ENCODE measurements at regions not wholly inside any gene's neighbourhood (a gene's known extent, or its start where the extent isn't known, plus 50 kb on each side); places are given as distances from the start of the nearest gene placed in this dataset.

GRCh38 chr9:26677965-26678706, 214.5 kb downstream of the CAAP1 start:
- intact Hi-C loops (cut with DNase I), result no loop called here
- WGBS, 2 donors, result 33 to 34% methylated on average over 4 of the region's 4 CpGs
- ATAC-seq (no peak), DNase-seq (no peak)
- Histone ChIP-seq H3K4me1 (no peaks in the 10 kb centered on the region), H3K9me3 (no peaks in the 10 kb centered on the region), H3K4me3 (no peak overlapping the region), H3K36me3 (replicated peaks in 1 of 2; ENCODE audit: insufficient read depth in 1 of 2, low read depth in 2 of 2) (no peaks in the 10 kb centered on the region), H3K27ac (no peak overlapping the region), H3K27me3 (no peaks in the 10 kb centered on the region)
- TF ChIP-seq POLR2A (IDR thresholded peaks at IDR 0.05), result no peak
- no peak for TF ChIP-seq CTCF (IDR thresholded peaks at IDR 0.05)

GRCh38 chr9:26675035-26675434, 217.6 kb downstream of the CAAP1 start:
- H3K27ac ChIP-seq, result no peak overlapping the region
- DNase-seq (no peak), ATAC-seq (no peak)
- intact Hi-C loops (cut with DNase I), result no loop called here
- no peaks in the 10 kb centered on the region for H3K36me3 ChIP-seq (replicated peaks in 1 of 2; ENCODE audit: insufficient read depth in 1 of 2, low read depth in 2 of 2)
- H3K4me1 ChIP-seq, result no peaks in the 10 kb centered on the region
- WGBS, 2 donors, result 39 to 45% methylated on average over 3 of the region's 3 CpGs
- H3K9me3 ChIP-seq, result no peaks in the 10 kb centered on the region
- TF ChIP-seq CTCF (IDR thresholded peaks at IDR 0.05) (no peak), POLR2A (IDR thresholded peaks at IDR 0.05) (no peak)
- no peak overlapping the region for H3K4me3 ChIP-seq
- no peaks in the 10 kb centered on the region for H3K27me3 ChIP-seq

GRCh38 chr9:26673261-26673660, 219.3 kb downstream of the CAAP1 start:
- ATAC-seq (no peak), DNase-seq (no peak)
- H3K27me3 ChIP-seq, result no peaks in the 10 kb centered on the region
- TF ChIP-seq POLR2A (IDR thresholded peaks at IDR 0.05) (no peak), CTCF (IDR thresholded peaks at IDR 0.05) (no peak)
- no peaks in the 10 kb centered on the region for H3K36me3 ChIP-seq (replicated peaks in 1 of 2; ENCODE audit: insufficient read depth in 1 of 2, low read depth in 2 of 2)
- intact Hi-C loops (cut with DNase I), result no loop called here
- no peaks in the 10 kb centered on the region for H3K4me1 ChIP-seq
- no peaks in the 10 kb centered on the region for H3K9me3 ChIP-seq
- H3K27ac ChIP-seq, result no peak overlapping the region
- no peak overlapping the region for H3K4me3 ChIP-seq

GRCh38 chr9:26669701-26670670, 222.6 kb downstream of the CAAP1 start:
- Histone ChIP-seq H3K36me3 (replicated peaks in 1 of 2; ENCODE audit: insufficient read depth in 1 of 2, low read depth in 2 of 2) (no peaks in the 10 kb centered on the region), H3K27me3 (no peaks in the 10 kb centered on the region), H3K9me3 (no peaks in the 10 kb centered on the region), H3K4me1 (no peaks in the 10 kb centered on the region), H3K4me3 (no peak overlapping the region), H3K27ac (no peak overlapping the region)
- TF ChIP-seq POLR2A (IDR thresholded peaks at IDR 0.05), result no peak
- 47 to 49% methylated on average over 5 of the region's 5 CpGs for WGBS, 2 donors
- ATAC-seq, result no peak
- DNase-seq, result no peak
- intact Hi-C loops (cut with DNase I), result no loop called here

GRCh38 chr9:26667882-26668281, 224.7 kb downstream of the CAAP1 start:
- TF ChIP-seq POLR2A (IDR thresholded peaks at IDR 0.05) (no peak), CTCF (IDR thresholded peaks at IDR 0.05) (no peak)
- Histone ChIP-seq H3K4me3 (no peak overlapping the region), H3K4me1 (no peaks in the 10 kb centered on the region), H3K9me3 (no peaks in the 10 kb centered on the region), H3K36me3 (replicated peaks in 1 of 2; ENCODE audit: insufficient read depth in 1 of 2, low read depth in 2 of 2) (no peaks in the 10 kb centered on the region), H3K27me3 (no peaks in the 10 kb centered on the region), H3K27ac (no peak overlapping the region)
- DNase-seq (no peak), ATAC-seq (no peak)
- WGBS, 2 donors, result 68 to 73% methylated on average over 1 of the region's 1 CpG
- intact Hi-C loops (cut with DNase I), result no loop called here

All from body of pancreas (tissue), 4 donors.